Upper lobe of right lung (tissue), 1 donor: ENCODE measurements at regions not wholly inside any gene's neighbourhood (a gene's known extent, or its start where the extent isn't known, plus 50 kb on each side); places are given as distances from the start of the nearest gene placed in this dataset.

Source experiments
- ATAC-seq: fragments of 200-7000 bp; cut with Tn5 transposase; one replicate; pipeline ENCODE4 v1.9.1; 2020; ENCODE audit warnings: mild to moderate bottlenecking, moderate library complexity
- DNase-seq: peaks from one replicate; pipeline ENCODE4 v3.0.0-alpha.2; 2020
- H3K27ac ChIP-seq: fragments of 200-600 bp; one replicate; pipeline ENCODE4 v1.8.0; 2022
- H3K27me3 ChIP-seq: fragments of 200-600 bp; one replicate; pipeline ENCODE4 v1.8.0; 2022; ENCODE audit warnings: mild to moderate bottlenecking
- H3K36me3 ChIP-seq: fragments of 200-600 bp; one replicate; pipeline ENCODE4 v1.8.0; 2022
- H3K4me1 ChIP-seq: fragments of 200-600 bp; one replicate; pipeline ENCODE4 v1.8.0; 2022
- H3K4me3 ChIP-seq: fragments of 200-600 bp; one replicate; pipeline ENCODE4 v1.8.0; 2022; ENCODE audit warnings: mild to moderate bottlenecking
- H3K9me3 ChIP-seq: fragments of 200-600 bp; one replicate; pipeline ENCODE4 v1.8.0; 2022
- CTCF ChIP-seq: fragments of 200-600 bp; IDR thresholded peaks from one replicate; pipeline ENCODE4 v1.8.0; 2022; ENCODE audit warnings: antibody characterized with exemption
- intact Hi-C: fragments of 100-400 bp; cut with DNase I; formaldehyde crosslinking; loops from one replicate; pipeline ENCODE4 v1.11.0; 2022
- donor health status: DM: no; HTN: yes; CAD: no; lungs with severe emphysema.

- H3K9me3 ChIP-seq, result no peaks in the 10 kb centered on the region
- ATAC-seq (no peak), DNase-seq (no peak)
- no peak overlapping the region for H3K27ac ChIP-seq
- H3K4me3 ChIP-seq, result no peak overlapping the region
- intact Hi-C loops, result no loop called here
- H3K4me1 ChIP-seq, result no peaks in the 10 kb centered on the region
- no peak for TF ChIP-seq CTCF
- no peaks in the 10 kb centered on the region for H3K27me3 ChIP-seq
- H3K36me3 ChIP-seq, result no peaks in the 10 kb centered on the region
Observed at GRCh38 chr3:145953316-145953715, 207.7 kb downstream of the PLOD2 start.

GRCh38 chr3:145959457-145960088 lies 201.4 kb downstream of the PLOD2 start:
- Histone ChIP-seq H3K4me1 (no peaks in the 10 kb centered on the region), H3K36me3 (no peaks in the 10 kb centered on the region), H3K4me3 (no peak overlapping the region), H3K9me3 (no peaks in the 10 kb centered on the region), H3K27me3 (no peaks in the 10 kb centered on the region), H3K27ac (no peak overlapping the region)
- intact Hi-C loops, result no loop called here
- ATAC-seq (no peak), DNase-seq (no peak)
- TF ChIP-seq CTCF, result no peak

GRCh38 chr3:145963111-145963510 lies 197.9 kb downstream of the PLOD2 start:
- intact Hi-C loops, result no loop called here
- no peaks in the 10 kb centered on the region for H3K27me3 ChIP-seq
- H3K4me1 ChIP-seq, result no peaks in the 10 kb centered on the region
- no peak for DNase-seq
- no peak for ATAC-seq
- H3K9me3 ChIP-seq, result no peaks in the 10 kb centered on the region
- no peak for TF ChIP-seq CTCF
- no peak overlapping the region for H3K27ac ChIP-seq
- H3K36me3 ChIP-seq, result no peaks in the 10 kb centered on the region
- no peak overlapping the region for H3K4me3 ChIP-seq

GRCh38 chr3:145967043-145967442 lies 193.9 kb downstream of the PLOD2 start:
- intact Hi-C loops, result no loop called here
- H3K27me3 ChIP-seq, result no peaks in the 10 kb centered on the region
- H3K9me3 ChIP-seq, result no peaks in the 10 kb centered on the region
- TF ChIP-seq CTCF, result no peak
- H3K27ac ChIP-seq, result no peak overlapping the region
- no peaks in the 10 kb centered on the region for H3K4me1 ChIP-seq
- ATAC-seq, result no peak
- no peak overlapping the region for H3K4me3 ChIP-seq
- no peak for DNase-seq
- no peaks in the 10 kb centered on the region for H3K36me3 ChIP-seq

- no peaks in the 10 kb centered on the region for H3K36me3 ChIP-seq
- no peak for ATAC-seq
- H3K4me3 ChIP-seq, result no peak overlapping the region
- intact Hi-C loops, result no loop called here
- H3K27me3 ChIP-seq, result no peaks in the 10 kb centered on the region
- no peak for DNase-seq
- H3K4me1 ChIP-seq, result no peaks in the 10 kb centered on the region
- no peaks in the 10 kb centered on the region for H3K9me3 ChIP-seq
- no peak for TF ChIP-seq CTCF
- H3K27ac ChIP-seq, result no peak overlapping the region
Observed at GRCh38 chr3:145971186-145971585, 189.8 kb downstream of the PLOD2 start.

- ATAC-seq, result no peak
- H3K27ac ChIP-seq, result no peak overlapping the region
- no peaks in the 10 kb centered on the region for H3K36me3 ChIP-seq
- no peaks in the 10 kb centered on the region for H3K27me3 ChIP-seq
- intact Hi-C loops, result no loop called here
- DNase-seq, result no peak
- no peaks in the 10 kb centered on the region for H3K4me1 ChIP-seq
- no peak for TF ChIP-seq CTCF
- H3K4me3 ChIP-seq, result no peak overlapping the region
- no peaks in the 10 kb centered on the region for H3K9me3 ChIP-seq
Observed at GRCh38 chr3:145972851-145973250, 188.1 kb downstream of the PLOD2 start.
